Right lobe of liver (tissue), 4 donors: ENCODE measurements at regions not wholly inside any gene's neighbourhood (a gene's known extent, or its start where the extent isn't known, plus 50 kb on each side); places are given as distances from the start of the nearest gene placed in this dataset.

Experiments
- POLR2A ChIP-seq: fragments of 450-650 bp; IDR thresholded peaks from one replicate; pipeline ENCODE4 v1.6.1; 2017; ENCODE audit warnings: antibody characterized with exemption, mild to moderate bottlenecking
- TF ChIP-seq, protein P1 (sequence below), 4 donors: fragments of 200-600 bp in 3 of 4; fragments of 450-650 bp in 1 of 4; IDR thresholded peaks; one replicate each; pipeline versions ENCODE4 v1.5.1 to v1.8.0; 2016 to 2022; ENCODE audit warnings: antibody characterized with exemption in 4 of 4, mild to moderate bottlenecking in 2 of 4
- donor health status: DM: no; HTN: no; CAD: no.
- donor health status: DM: no; HTN: no; CAD: no.
- donor health status: DM: no; HTN: yes; CAD: no.

DNA sequence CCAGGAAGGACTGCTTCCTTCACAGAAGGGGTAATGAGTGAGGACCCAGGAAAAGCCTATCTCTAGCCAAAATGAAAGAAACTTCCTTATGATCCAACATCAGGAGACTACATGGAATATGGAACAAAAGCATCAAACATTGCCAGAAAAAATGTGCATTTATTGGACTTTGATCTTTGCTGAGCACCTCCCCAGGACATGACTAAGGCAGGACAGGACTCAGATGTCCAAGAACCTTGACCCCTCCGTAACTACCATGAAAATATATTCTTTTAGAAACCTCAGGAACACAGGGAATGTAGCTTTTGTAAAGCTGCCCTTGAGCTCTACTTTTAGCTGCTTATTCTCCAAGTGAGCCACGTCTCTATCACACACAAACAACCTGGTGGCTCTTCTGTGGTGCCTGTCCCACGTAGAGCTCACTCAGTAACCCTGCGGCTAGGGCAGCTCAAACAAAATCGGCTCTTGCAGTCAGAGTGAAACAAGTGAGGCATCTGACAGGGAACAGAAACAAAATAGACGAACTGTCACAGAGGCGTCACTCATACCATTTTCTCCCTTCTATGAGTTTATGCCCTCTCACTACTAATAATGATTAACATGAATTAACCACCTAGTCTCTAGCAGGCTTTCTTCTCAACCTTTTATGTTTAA lies 471.5 kb upstream of the API5 start:
- no peak for TF ChIP-seq POLR2A
- TF ChIP-seq, protein P1, sequence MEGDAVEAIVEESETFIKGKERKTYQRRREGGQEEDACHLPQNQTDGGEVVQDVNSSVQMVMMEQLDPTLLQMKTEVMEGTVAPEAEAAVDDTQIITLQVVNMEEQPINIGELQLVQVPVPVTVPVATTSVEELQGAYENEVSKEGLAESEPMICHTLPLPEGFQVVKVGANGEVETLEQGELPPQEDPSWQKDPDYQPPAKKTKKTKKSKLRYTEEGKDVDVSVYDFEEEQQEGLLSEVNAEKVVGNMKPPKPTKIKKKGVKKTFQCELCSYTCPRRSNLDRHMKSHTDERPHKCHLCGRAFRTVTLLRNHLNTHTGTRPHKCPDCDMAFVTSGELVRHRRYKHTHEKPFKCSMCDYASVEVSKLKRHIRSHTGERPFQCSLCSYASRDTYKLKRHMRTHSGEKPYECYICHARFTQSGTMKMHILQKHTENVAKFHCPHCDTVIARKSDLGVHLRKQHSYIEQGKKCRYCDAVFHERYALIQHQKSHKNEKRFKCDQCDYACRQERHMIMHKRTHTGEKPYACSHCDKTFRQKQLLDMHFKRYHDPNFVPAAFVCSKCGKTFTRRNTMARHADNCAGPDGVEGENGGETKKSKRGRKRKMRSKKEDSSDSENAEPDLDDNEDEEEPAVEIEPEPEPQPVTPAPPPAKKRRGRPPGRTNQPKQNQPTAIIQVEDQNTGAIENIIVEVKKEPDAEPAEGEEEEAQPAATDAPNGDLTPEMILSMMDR (IDR thresholded peaks at IDR 0.05), result no peak
